GM20000 (cell line): ENCODE measurements at regions not wholly inside any gene's neighbourhood (a gene's known extent, or its start where the extent isn't known, plus 50 kb on each side); places are given as distances from the start of the nearest gene placed in this dataset.
"Not testable (repeated sequence)": the region's sequence is repeated elsewhere in the genome, so short reads cannot be mapped to it uniquely, and the experiment has no call there.

Experiments used
- DNase-seq: peaks from one replicate; pipeline ENCODE4 v3.0.0; 2012; ENCODE audit warnings: low spot score
- TF ChIP-seq, protein P1 (sequence below): IDR thresholded peaks from 2 replicates; pipeline ENCODE4 v1.5.1; 2012; ENCODE audit warnings: mild to moderate bottlenecking, control low read depth; ENCODE audit errors: extremely low read depth, missing control alignments

DNA sequence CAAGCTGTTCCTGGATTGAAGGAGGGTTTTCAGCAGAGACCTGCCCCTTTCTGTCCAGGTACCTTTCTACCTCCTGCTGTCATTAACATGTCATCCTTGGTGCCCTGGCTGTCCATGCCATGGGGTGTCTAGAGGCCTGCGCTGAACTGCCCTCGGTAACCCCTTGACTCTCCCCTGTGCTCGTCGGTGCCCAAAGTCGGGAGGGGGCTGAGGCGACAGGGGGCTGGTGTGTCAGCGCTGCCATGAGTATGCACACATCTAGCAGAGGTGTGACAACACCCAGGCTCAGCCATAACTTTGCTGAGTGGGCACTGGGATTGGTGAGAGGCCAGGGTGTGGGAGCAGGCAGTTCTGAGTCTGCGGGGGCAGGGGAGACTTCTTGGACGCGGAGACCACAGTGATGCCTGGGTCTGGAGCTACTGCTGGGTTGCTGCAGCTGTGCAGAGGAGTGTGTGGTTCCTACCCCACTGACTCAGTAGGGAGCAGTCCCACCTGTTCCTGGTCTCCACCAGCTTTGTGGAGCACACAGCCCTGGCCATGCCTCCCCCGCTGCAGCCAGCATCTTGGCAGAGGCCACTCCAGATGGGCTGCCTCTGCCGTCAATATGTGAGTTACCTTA lies 376.2 kb upstream of the SEMA3C start:
- DNase-seq, result no peak
- TF ChIP-seq, protein P1, sequence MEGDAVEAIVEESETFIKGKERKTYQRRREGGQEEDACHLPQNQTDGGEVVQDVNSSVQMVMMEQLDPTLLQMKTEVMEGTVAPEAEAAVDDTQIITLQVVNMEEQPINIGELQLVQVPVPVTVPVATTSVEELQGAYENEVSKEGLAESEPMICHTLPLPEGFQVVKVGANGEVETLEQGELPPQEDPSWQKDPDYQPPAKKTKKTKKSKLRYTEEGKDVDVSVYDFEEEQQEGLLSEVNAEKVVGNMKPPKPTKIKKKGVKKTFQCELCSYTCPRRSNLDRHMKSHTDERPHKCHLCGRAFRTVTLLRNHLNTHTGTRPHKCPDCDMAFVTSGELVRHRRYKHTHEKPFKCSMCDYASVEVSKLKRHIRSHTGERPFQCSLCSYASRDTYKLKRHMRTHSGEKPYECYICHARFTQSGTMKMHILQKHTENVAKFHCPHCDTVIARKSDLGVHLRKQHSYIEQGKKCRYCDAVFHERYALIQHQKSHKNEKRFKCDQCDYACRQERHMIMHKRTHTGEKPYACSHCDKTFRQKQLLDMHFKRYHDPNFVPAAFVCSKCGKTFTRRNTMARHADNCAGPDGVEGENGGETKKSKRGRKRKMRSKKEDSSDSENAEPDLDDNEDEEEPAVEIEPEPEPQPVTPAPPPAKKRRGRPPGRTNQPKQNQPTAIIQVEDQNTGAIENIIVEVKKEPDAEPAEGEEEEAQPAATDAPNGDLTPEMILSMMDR, result no peak

DNA sequence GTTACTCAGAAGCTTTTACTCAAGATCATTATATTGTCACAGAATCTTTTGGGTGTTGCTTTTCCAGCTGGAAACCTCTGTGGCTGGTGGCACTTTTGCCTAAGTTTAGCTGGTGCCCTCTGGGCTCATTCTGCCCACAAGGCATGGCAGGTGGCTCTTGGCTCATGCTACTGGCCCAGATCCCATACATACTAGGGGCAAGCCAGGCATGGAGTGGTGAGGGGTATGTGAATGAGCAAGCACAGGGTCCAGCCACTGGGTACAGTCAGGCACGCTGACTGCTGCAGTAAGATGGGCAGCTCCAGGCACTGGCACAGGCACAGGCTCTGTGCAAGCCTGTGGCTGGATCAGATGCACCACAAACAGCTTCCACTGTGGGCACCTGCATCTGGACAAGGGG lies 375.0 kb upstream of the SEMA3C start:
- TF ChIP-seq, protein P1, result no peak
- DNase-seq, result no peak

DNA sequence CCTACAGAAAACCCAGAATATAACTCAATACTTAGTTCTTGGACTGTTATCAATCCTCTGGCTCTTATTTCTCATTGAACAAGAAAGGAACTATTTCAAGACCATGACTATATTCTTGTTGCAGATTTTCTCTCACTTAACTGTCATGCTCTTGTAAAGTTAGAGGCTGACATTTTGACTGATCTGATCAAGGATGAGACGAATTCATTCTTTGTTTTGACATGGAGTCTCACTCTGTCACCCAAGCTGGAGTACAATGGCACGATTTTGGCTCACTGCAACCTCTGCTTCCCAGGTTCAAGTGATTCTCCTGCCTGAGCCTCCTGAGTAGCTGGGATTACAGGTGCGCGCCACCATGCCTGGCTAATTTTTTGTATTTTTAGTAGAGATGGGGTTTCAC lies 367.9 kb upstream of the SEMA3C start:
- not testable (repeated sequence) for DNase-seq

DNA sequence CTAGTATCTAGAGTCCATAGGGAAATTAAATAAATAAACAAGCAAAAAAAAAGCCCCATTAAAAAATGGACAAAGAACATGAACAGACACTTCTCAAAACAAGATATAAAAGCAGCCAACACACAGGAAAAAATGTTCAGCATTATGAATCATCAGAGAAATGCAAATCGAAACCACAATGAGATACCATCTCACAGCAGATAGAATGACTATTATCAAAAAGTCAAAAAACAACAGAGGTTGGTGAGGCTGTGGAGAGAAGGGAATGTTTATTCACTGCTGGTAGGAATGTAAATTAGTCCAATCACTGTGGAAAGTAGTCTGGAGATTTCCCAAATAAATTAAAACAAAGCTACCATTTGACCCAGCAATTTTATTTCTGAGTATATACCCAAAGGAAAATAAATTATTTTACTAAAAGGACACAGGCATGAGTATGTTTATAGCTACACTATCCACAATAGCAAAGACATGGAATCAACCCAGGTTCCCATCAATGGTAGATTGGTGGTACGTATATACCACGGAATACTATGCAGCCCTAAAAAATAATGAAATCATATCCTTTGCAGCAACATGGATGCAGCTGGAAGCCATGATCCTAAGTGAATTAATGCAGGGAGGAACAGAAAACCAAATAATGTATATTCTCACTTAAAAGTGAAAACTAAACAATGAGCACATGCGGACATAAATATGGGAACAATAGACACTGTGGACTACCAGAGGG lies 366.5 kb upstream of the SEMA3C start:
- no peak for DNase-seq
- TF ChIP-seq, protein P1, result no peak

DNA sequence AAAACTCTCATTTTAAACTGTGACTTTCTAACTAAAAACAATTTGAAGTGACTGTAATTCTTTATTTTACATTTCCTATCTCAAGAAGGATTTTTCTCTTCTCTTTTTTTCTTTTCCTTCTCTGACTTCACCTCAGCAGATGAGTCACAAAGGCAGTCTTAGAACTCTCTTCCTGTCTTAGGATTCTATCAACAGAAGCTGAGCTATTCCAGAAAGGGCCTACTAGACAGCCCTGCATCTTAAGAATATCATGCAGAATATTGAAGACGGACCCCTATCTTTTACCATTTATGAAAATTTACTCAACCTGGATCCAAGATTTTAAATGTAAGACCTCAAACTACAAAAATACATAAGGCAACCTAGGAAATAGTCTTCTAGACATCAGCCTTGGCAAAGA lies 365.7 kb upstream of the SEMA3C start:
- DNase-seq, result no peak
- TF ChIP-seq, protein P1, result no peak

DNA sequence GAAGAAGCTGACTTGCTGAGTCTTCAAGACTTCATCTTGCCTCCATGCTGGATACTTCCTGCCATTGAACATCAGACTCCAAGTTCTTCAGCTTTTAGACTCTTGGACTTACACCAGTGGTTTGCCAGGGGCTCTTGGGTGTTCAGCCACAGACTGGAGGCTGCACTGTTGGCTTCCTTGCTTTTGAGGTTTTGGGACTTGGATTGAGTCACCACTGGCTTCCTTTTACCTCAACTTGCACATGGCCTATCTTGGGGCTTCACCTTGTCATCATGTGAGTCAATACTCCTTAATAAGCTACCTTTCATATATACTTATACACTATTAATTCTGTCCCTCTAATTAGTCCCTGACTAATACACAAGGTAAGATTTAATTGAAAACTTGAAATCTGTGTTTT lies 361.7 kb upstream of the SEMA3C start:
- TF ChIP-seq, protein P1, result no peak
- no peak for DNase-seq

DNA sequence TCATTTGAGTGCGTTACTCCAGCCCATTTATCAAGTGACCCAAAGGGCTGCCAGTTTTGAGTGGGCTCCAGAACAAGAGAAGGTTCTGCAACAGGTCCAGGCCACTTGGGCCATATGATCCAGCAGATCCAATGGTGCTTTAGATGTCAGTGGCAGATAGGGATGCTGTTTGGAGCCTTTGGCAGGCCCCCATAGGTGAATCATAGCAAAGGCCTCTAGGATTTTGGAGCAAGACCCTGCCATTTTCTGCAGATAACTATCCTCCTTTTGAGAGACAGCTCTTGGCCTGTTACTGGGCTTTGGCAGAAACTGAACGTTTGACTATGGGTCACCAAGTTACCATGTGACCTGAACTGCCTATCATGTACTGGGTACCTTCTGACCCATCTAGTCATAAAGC lies 358.8 kb upstream of the SEMA3C start:
- TF ChIP-seq, protein P1, result no peak
- no peak for DNase-seq
